ENCODE measurements at regions not wholly inside any gene's neighbourhood (a gene's known extent, or its start where the extent isn't known, plus 50 kb on each side); places are given as distances from the start of the nearest gene placed in this dataset.

DNA sequence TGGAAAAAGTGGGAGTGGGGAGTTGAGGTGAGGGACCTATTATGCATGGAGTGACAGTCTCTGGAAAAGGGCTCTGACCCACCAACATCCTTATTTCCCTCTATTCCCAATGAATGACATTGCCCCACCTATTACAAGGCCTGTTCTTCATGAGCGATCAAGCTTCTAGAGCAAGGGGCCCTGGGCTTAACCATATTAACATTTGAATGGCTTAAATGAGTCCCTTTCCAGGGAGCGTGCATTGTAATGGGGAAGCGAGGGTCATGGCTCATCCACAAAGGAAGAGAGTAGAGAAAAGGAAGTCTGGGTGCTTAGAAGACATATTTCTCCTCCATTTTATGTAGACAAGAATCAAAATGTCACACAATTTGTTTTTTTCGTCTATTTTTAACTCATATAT lies 255.5 kb downstream of the CAAP1 start (continued):
- TF ChIP-seq CHD7 (IDR thresholded peaks at IDR 0.05; ENCODE audit: insufficient replicate concordance, low read length), result peak; percentile 59
